Tibial nerve (tissue), 4 donors: ENCODE measurements at regions not wholly inside any gene's neighbourhood (a gene's known extent, or its start where the extent isn't known, plus 50 kb on each side); places are given as distances from the start of the nearest gene placed in this dataset.

Source experiments
- EP300 ChIP-seq, 2 donors: sonication (generic); formaldehyde crosslinking; IDR thresholded peaks; one replicate each; pipeline ENCODE4 v1.6.1; 2017; ENCODE audit warnings: antibody characterized with exemption in 2 of 2, mild to moderate bottlenecking in 1 of 2
- POLR2A ChIP-seq, 2 donors: fragments of 450-650 bp; IDR thresholded peaks; one replicate each; pipeline ENCODE4 v1.6.1; 2017; ENCODE audit warnings: antibody characterized with exemption in 2 of 2, mild to moderate bottlenecking in 2 of 2, moderate library complexity in 2 of 2
- TF ChIP-seq, protein P1 (sequence below), 5 experiments: fragments of 200-600 bp in 3 of 5; fragments of 450-650 bp in 2 of 5; sonication (generic) in 3 of 5; IDR thresholded peaks; one replicate each; pipeline ENCODE4 v1.5.1; 2016 to 2019; ENCODE audit warnings: antibody characterized with exemption in 5 of 5, mild to moderate bottlenecking in 3 of 5, moderate library complexity in 2 of 5

DNA sequence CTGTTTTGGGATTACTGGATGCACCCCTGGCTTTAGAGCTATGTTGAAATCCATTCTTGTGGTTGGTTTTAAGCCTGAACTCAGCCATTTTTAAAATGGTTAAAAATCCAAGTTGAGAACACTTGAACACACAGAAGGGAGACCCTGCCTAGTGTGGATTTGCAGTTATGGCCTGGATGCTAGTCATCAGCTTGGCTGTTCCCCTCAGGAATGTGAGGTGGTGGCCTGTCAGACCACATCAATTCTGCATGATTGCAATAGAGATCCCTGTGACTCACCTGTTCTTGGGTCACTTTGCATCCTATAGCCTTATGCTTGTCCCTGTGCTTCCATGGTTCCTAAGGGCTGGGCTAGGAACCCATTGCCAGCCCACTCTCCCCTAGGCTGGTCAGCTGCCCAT lies 454.1 kb downstream of the ATP23 start:
- TF ChIP-seq POLR2A (IDR thresholded peaks at IDR 0.05) (no peak), EP300 (IDR thresholded peaks at IDR 0.05) (no peak)
- TF ChIP-seq, protein P1, sequence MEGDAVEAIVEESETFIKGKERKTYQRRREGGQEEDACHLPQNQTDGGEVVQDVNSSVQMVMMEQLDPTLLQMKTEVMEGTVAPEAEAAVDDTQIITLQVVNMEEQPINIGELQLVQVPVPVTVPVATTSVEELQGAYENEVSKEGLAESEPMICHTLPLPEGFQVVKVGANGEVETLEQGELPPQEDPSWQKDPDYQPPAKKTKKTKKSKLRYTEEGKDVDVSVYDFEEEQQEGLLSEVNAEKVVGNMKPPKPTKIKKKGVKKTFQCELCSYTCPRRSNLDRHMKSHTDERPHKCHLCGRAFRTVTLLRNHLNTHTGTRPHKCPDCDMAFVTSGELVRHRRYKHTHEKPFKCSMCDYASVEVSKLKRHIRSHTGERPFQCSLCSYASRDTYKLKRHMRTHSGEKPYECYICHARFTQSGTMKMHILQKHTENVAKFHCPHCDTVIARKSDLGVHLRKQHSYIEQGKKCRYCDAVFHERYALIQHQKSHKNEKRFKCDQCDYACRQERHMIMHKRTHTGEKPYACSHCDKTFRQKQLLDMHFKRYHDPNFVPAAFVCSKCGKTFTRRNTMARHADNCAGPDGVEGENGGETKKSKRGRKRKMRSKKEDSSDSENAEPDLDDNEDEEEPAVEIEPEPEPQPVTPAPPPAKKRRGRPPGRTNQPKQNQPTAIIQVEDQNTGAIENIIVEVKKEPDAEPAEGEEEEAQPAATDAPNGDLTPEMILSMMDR (IDR thresholded peaks at IDR 0.05): no peak
